ENCODE measurements at regions not wholly inside any gene's neighbourhood (a gene's known extent, or its start where the extent isn't known, plus 50 kb on each side); places are given as distances from the start of the nearest gene placed in this dataset.

GRCh38 chr6:14974372-14974771 is 271.5 kb upstream of the JARID2 start:
- ATAC-seq: peak; percentile 35; the same call in 2 of the 3 replicates
- 0 out of 2 replicates have a peak, but pooled peaks cover 4% of the 10 kb centered on the region for H3K36me3 ChIP-seq (ENCODE audit: insufficient read depth)

GRCh38 chr6:14974792-14975470 is 270.9 kb upstream of the JARID2 start:
- Mint-ChIP-seq H3K27ac (no peak overlapping the region), H3K27me3 (ENCODE audit: insufficient read depth, low read depth, poor library complexity) (peaks cover 8% of the 10 kb centered on the region), H3K9me3 (peaks cover 4% of the 10 kb centered on the region; the same call in 2 of the 3 replicates), H3K4me1 (peaks cover 18% of the 10 kb centered on the region), H3K4me3 (no peak overlapping the region), H3K36me3 (ENCODE audit: low read depth) (peaks cover 18% of the 10 kb centered on the region)
- no peak for TF ChIP-seq POLR2AphosphoS5 (IDR thresholded peaks at IDR 0.05; ENCODE audit: low read depth)
- H2AFZ ChIP-seq: no peak overlapping the region
- peaks cover 27% of the 10 kb centered on the region for H3K4me1 ChIP-seq (ENCODE audit: insufficient read depth)
- ATAC-seq (peak; percentile 96), DNase-seq (ENCODE audit: low spot score) (peak; percentile 64)
- H4K20me1 ChIP-seq (replicated peaks; ENCODE audit: insufficient read depth): no peaks in the 10 kb centered on the region
- no peaks in the 10 kb centered on the region for H3K27me3 ChIP-seq (ENCODE audit: insufficient read depth)
- no peak overlapping the region; the same call in 1 of the 2 replicates for H3K4me2 ChIP-seq
- H3K79me2 ChIP-seq (replicated peaks; ENCODE audit: insufficient read depth): peaks cover 4% of the 10 kb centered on the region; the same call in 1 of the 2 replicates
- H3K36me3 ChIP-seq (ENCODE audit: insufficient read depth): 0 out of 2 replicates have a peak, but pooled peaks cover 4% of the 10 kb centered on the region
- H3K4me3 ChIP-seq: no peak overlapping the region
- H3K9me2 ChIP-seq (ENCODE audit: insufficient read depth): no peaks in the 10 kb centered on the region
- H3F3A ChIP-seq (replicated peaks; ENCODE audit: low read depth): no peaks in the 10 kb centered on the region; the same call in 1 of the 2 replicates
- H3K27ac ChIP-seq (ENCODE audit: low read depth): no peak overlapping the region

More at GRCh38 chr6:14974372-14974771, 271.5 kb upstream of the JARID2 start:
- TF ChIP-seq CTCF (conservative IDR thresholded peaks at IDR 0.05; ENCODE audit: low read depth in 2 of 2) (no peak), ZNF331 (CRISPR knock-in tag; IDR thresholded peaks at IDR 0.05; ENCODE audit: low read depth) (no peak), JUNB (IDR thresholded peaks at IDR 0.05; ENCODE audit: unreplicated experiment) (no peak), EZH2 (IDR thresholded peaks at IDR 0.05; ENCODE audit: low read depth, unreplicated experiment) (no peak), ZNF114 (CRISPR knock-in tag; IDR thresholded peaks at IDR 0.05) (no peak), ETS1 (IDR thresholded peaks at IDR 0.05) (no peak), NANOG (IDR thresholded peaks at IDR 0.05; ENCODE audit: borderline replicate concordance) (no peak), POLR2AphosphoS5 (IDR thresholded peaks at IDR 0.05; ENCODE audit: low read depth) (no peak)
- no peaks in the 10 kb centered on the region for H3K9me2 ChIP-seq (ENCODE audit: insufficient read depth)
- Mint-ChIP-seq H3K4me3 (no peak overlapping the region), H3K36me3 (ENCODE audit: low read depth) (peaks cover 17% of the 10 kb centered on the region; the same call in 2 of the 3 replicates), H3K27me3 (ENCODE audit: insufficient read depth, low read depth, poor library complexity) (peaks cover 8% of the 10 kb centered on the region), H3K4me1 (peaks cover 20% of the 10 kb centered on the region), H3K9me3 (peaks cover 8% of the 10 kb centered on the region; the same call in 2 of the 3 replicates), H3K27ac (peak overlapping the region; percentile 17; the same call in 1 of the 2 replicates)
- H3K4me1 ChIP-seq (ENCODE audit: insufficient read depth): peaks cover 31% of the 10 kb centered on the region
- no peaks in the 10 kb centered on the region; the same call in 1 of the 2 replicates for H3F3A ChIP-seq (replicated peaks; ENCODE audit: low read depth)
- DNase-seq (ENCODE audit: low spot score): no peak
- no peak overlapping the region for H2AFZ ChIP-seq
- H3K27me3 ChIP-seq (ENCODE audit: insufficient read depth): no peaks in the 10 kb centered on the region
- H3K4me2 ChIP-seq: no peak overlapping the region
- no peak overlapping the region for H3K27ac ChIP-seq (ENCODE audit: low read depth)
- no peaks in the 10 kb centered on the region for H4K20me1 ChIP-seq (replicated peaks; ENCODE audit: insufficient read depth)
- no peak overlapping the region for H3K4me3 ChIP-seq
- peaks cover 4% of the 10 kb centered on the region; the same call in 1 of the 2 replicates for H3K79me2 ChIP-seq (replicated peaks; ENCODE audit: insufficient read depth)
